Medulla oblongata (tissue), 1 donor: ENCODE measurements at regions not wholly inside any gene's neighbourhood (a gene's known extent, or its start where the extent isn't known, plus 50 kb on each side); places are given as distances from the start of the nearest gene placed in this dataset.
"Not testable (repeated sequence)": the region's sequence is repeated elsewhere in the genome, so short reads cannot be mapped to it uniquely, and the experiment has no call there.

Experiments
- DNase-seq: peaks from one replicate; pipeline ENCODE4 v3.0.0-alpha.2; 2015; ENCODE audit errors: extremely low spot score

DNA sequence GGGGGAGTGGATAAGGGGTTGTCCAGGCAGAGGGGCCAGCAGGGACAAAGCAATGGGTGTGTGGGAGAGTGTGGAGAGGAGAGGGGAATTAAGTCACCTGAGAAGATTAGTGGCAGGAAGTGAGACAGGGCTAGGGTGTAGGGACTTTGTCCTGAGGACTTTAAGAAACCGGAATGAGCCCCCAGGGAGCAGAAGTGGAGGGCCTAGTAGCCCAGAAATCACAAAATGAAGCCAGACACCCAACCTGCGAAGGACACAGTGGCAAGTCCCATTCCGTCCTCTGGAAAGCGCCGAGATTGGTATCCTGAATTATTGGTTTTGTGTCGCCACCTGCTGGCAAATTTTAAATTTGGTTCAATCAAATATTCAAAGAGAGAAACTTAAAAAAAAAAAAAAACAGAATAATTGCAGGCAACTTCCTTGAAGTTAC, 78.0 kb upstream of the SLC25A36 start:
- DNase-seq = peak; percentile 77

DNA sequence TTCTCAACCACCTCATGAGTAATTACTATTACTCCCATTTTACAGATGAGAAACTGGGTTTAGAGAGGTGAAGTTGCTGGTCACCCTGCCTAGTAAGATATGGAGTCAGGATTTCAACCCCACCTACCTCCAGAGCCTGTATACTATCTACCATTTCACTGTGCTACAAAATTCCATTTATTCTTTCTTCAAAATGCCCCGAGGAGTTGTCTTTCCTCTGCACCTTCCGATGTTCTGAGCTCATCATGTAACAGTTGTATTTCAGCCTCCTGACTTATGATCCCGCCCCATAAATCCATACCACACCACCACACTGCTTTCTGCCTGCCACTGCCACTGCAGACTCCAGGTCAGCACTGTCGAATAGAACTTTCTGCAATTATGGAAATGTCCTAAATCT, 71.3 kb upstream of the SLC25A36 start:
- no peak for DNase-seq

DNA sequence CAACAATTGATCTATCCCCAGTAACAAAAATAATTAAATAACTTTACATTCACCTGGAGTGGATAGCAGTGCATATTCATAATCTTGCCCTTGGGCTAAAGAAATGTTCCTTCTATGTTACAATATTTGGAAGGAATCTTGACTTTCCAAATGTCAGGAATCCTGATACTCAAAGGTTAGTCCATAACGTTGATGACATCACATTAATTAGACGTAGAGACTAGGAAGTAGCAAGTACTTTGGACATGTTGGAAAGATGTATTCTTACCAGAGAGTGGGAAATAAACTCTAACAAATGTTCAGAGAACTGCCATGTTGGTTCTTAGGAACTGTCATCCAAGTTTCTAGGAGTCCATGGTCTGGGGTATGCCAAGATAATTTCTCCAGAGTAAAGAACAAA, 70.6 kb upstream of the SLC25A36 start:
- DNase-seq = no peak

DNA sequence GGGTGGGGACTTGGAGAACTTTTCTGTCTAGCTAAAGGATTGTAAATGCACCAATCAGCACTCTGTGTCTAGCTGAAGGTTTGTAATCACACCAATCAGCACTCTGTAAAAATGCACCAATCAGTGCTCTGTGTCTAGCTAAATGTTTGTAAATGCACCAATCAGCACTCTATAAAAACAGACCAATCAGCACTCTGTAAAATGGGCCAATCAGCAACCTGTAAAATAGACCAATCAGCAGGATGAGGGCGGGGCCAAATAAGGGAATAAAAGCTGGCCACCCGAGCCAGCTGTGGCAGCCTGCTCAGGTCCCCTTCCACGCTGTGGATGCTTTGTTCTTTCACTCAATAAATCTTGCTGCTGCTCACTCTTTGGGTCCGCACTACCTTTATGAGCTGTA, 69.5 kb upstream of the SLC25A36 start:
- not testable (repeated sequence) for DNase-seq

DNA sequence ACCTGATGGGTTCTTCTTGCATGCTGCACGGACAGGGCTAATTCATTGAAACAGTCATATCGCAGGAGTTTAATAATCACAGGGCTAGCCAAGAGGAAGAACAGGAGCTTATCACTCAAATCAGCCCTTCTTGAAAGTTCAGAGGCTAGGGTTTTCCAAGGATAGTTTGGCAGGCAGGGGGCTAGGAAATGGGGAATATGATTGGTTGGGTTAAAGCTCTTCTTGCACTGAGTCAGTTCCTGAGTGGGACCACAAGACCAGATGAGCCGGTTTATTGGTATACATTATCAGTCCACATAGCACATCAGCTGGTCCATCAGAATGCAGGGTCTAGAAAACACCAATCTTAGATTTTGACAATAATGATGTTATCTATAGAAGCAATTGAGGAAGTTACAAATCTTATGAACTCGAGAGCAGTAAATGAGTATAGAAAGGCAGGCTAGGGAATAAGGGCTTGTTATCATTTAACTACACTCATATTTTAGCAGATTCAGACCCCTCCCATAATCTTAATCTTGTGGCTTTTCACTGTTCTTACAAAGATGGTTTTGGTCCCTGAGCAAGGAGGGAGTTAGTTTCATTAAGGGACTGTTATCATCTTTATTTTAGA, 58.1 kb upstream of the SLC25A36 start:
- DNase-seq = no peak

DNA sequence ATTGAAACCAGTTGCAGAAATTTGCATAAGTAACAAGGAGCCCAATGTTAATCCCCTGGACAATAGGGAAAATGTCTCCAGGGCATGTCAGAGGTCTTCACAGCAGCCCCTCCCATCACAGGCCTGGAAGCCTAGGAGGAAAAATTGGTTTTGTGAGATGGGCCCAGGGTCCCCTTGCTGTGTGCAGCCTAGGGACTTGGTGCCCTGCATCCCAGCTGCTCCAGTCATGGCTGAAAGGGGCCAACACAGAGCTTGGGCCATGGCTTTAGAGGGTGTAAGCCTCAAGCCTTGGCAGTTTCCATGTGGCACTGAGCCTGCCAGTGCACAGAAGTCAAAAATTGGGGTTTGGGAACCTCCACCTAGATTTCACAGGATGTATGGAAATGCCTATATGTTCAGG, 55.9 kb upstream of the SLC25A36 start:
- DNase-seq = not testable (repeated sequence)
